Breast epithelium (tissue), 4 donors: ENCODE measurements at regions not wholly inside any gene's neighbourhood (a gene's known extent, or its start where the extent isn't known, plus 50 kb on each side); places are given as distances from the start of the nearest gene placed in this dataset.

ENCODE experiments used
- DNase-seq, 2 donors: peaks; one replicate each; pipeline ENCODE4 v3.0.0-alpha.2; 2019; ENCODE audit warnings: low spot score in 2 of 2
- H3K27ac ChIP-seq, 2 donors: fragments of 200-600 bp; sonication (generic) in 1 of 2; one replicate each; pipeline ENCODE4 v1.5.1; 2016 to 2019; ENCODE audit warnings: mild to moderate bottlenecking in 1 of 2
- H3K27me3 ChIP-seq, 2 donors: fragments of 200-600 bp; sonication (generic) in 1 of 2; one replicate each; pipeline versions ENCODE4 v1.5.1 to v1.6.0; 2017 to 2019; ENCODE audit warnings: control low read depth in 1 of 2, mild to moderate bottlenecking in 1 of 2
- H3K36me3 ChIP-seq: fragments of 200-600 bp; one replicate; pipeline ENCODE4 v1.5.1; 2019
- H3K4me1 ChIP-seq, 2 donors: fragments of 200-600 bp; sonication (generic); one replicate each; pipeline ENCODE4 v1.5.1; 2016 to 2019; ENCODE audit warnings: control low read depth in 1 of 2
- H3K4me3 ChIP-seq, 3 donors: fragments of 200-600 bp; sonication (generic); 1 replicate in 2 of 3; 2 replicates in 1 of 3; pipeline ENCODE4 v1.5.1; 2016 to 2019; ENCODE audit warnings: mild to moderate bottlenecking in 3 of 3, moderate library complexity in 2 of 3
- H3K9me3 ChIP-seq, 2 donors: fragments of 200-600 bp; sonication (generic) in 1 of 2; one replicate each; pipeline ENCODE4 v1.5.1; 2016 to 2019; ENCODE audit warnings: control low read depth in 1 of 2
- CTCF ChIP-seq, 3 donors: fragments of 450-650 bp; IDR thresholded peaks; one replicate each; pipeline ENCODE4 v1.5.1; 2016 to 2017; ENCODE audit warnings: antibody characterized with exemption in 3 of 3, mild to moderate bottlenecking in 3 of 3, moderate library complexity in 3 of 3
- POLR2A ChIP-seq: fragments of 450-650 bp; IDR thresholded peaks from one replicate; pipeline ENCODE4 v1.6.1; 2016; ENCODE audit warnings: antibody characterized with exemption, mild to moderate bottlenecking, moderate library complexity
- POLR2AphosphoS5 ChIP-seq, 3 donors: sonication (generic); formaldehyde crosslinking; IDR thresholded peaks; one replicate each; pipeline ENCODE4 v1.6.1; 2017; ENCODE audit warnings: antibody characterized with exemption in 3 of 3
- intact Hi-C: fragments of 100-400 bp; cut with DNase I; formaldehyde crosslinking; loops from one replicate; pipeline ENCODE4 v1.15.1; 2023; ENCODE audit warnings: low total_unique reads

GRCh38 chr4:14321723-14322122, 680.6 kb upstream of the CPEB2 start:
- H3K9me3 ChIP-seq, result peaks cover 0 to 10% of the 10 kb centered on the region in 2 donors
- no peak for DNase-seq
- no peaks in the 10 kb centered on the region for H3K27me3 ChIP-seq
- no peak for TF ChIP-seq CTCF (IDR thresholded peaks at IDR 0.05)
- no peak for TF ChIP-seq POLR2AphosphoS5 (IDR thresholded peaks at IDR 0.05)
- TF ChIP-seq POLR2A, result no peak
- no peaks in the 10 kb centered on the region for H3K36me3 ChIP-seq
- no peak overlapping the region for H3K27ac ChIP-seq
- intact Hi-C loops, result no loop called here
- H3K4me1 ChIP-seq, result no peaks in the 10 kb centered on the region
- H3K4me3 ChIP-seq, result no peak overlapping the region

GRCh38 chr4:14323191-14323590, 679.1 kb upstream of the CPEB2 start:
- no peak overlapping the region for H3K4me3 ChIP-seq
- H3K9me3 ChIP-seq, result peaks cover 0 to 10% of the 10 kb centered on the region in 2 donors
- DNase-seq, result no peak
- H3K36me3 ChIP-seq, result no peaks in the 10 kb centered on the region
- H3K27ac ChIP-seq, result no peak overlapping the region
- no peaks in the 10 kb centered on the region for H3K4me1 ChIP-seq
- intact Hi-C loops, result no loop called here
- no peaks in the 10 kb centered on the region for H3K27me3 ChIP-seq
- TF ChIP-seq CTCF (IDR thresholded peaks at IDR 0.05), result no peak
- TF ChIP-seq POLR2AphosphoS5 (IDR thresholded peaks at IDR 0.05), result no peak
- TF ChIP-seq POLR2A, result no peak

- no peak for DNase-seq
- no peak overlapping the region for H3K27ac ChIP-seq
- H3K9me3 ChIP-seq, result peaks cover 0 to 10% of the 10 kb centered on the region in 2 donors
- H3K27me3 ChIP-seq, result no peaks in the 10 kb centered on the region
- TF ChIP-seq POLR2AphosphoS5 (IDR thresholded peaks at IDR 0.05) (no peak), POLR2A (no peak), CTCF (IDR thresholded peaks at IDR 0.05) (no peak)
- no peaks in the 10 kb centered on the region for H3K4me1 ChIP-seq
- intact Hi-C loops, result no loop called here
- no peaks in the 10 kb centered on the region for H3K36me3 ChIP-seq
- no peak overlapping the region for H3K4me3 ChIP-seq
Observed at GRCh38 chr4:14329228-14329627, 673.1 kb upstream of the CPEB2 start.

- intact Hi-C loops, result no loop called here
- Histone ChIP-seq H3K27me3 (no peaks in the 10 kb centered on the region), H3K36me3 (no peaks in the 10 kb centered on the region), H3K4me1 (no peaks in the 10 kb centered on the region), H3K9me3 (no peaks in the 10 kb centered on the region), H3K4me3 (no peak overlapping the region), H3K27ac (no peak overlapping the region)
- DNase-seq, result no peak
- TF ChIP-seq CTCF (IDR thresholded peaks at IDR 0.05) (no peak), POLR2AphosphoS5 (IDR thresholded peaks at IDR 0.05) (no peak), POLR2A (no peak)
Observed at GRCh38 chr4:14333616-14334015, 668.7 kb upstream of the CPEB2 start.

GRCh38 chr4:14334166-14334565, 668.1 kb upstream of the CPEB2 start:
- Histone ChIP-seq H3K4me3 (no peak overlapping the region), H3K27ac (no peak overlapping the region), H3K4me1 (no peaks in the 10 kb centered on the region), H3K9me3 (no peaks in the 10 kb centered on the region), H3K36me3 (no peaks in the 10 kb centered on the region), H3K27me3 (no peaks in the 10 kb centered on the region)
- intact Hi-C loops, result no loop called here
- DNase-seq, result no peak
- TF ChIP-seq CTCF (IDR thresholded peaks at IDR 0.05) (no peak), POLR2A (no peak), POLR2AphosphoS5 (IDR thresholded peaks at IDR 0.05) (no peak)
